ENCODE measurements at regions not wholly inside any gene's neighbourhood (a gene's known extent, or its start where the extent isn't known, plus 50 kb on each side); places are given as distances from the start of the nearest gene placed in this dataset.

DNA sequence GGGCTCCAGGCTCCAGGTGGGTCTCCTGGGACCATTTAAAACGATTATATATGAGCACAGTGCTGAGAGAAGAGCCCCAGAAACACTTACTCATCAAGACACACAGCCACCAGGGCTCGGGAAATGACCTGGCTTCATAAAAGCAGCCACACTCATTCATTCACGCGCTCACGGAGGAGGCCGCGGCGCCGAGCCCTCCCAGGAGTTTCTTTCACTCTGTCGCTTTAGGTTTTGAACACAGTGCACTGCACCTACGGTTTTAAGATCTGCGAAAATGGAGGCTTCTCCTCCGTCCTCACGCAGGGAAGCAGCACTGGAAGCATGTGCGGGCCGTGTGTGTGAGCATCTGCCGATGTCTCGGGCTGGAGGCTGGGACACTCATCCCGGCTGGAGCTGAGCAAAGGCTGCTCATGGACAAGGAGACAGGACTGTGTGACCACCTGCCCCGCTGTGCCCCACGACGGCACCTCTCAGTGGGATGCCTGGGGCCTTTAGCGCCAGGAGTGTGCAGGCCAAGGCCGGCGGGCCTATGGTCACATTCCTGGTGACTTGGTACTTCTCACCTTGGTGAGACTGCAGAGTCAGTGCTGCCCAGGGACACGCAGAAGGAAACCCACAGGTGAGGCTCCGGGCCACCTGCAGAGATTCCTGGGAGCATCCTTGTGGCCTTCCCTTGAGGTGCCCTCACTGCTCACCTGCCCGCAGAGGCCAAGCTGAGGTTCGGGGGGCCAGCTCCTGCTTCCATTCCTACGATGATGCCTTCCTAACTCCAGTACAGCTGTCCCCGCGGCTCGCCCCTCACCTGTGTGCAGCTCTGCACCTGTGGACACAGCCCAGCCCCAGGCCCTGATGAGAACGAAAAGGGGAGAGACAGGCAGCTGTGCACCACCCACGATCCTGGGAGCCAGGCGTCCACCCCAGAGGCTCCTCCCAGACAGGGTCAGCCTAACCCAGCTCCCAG is 872.0 kb downstream of the BRD1 start:
- Histone ChIP-seq H3K9me3 (peaks cover 0 to 3% (median 0%) of the 10 kb centered on the region in 4 donors), H3K4me1 (peaks cover 0 to under 1% (median 0%) of the 10 kb centered on the region in 4 donors), H3K36me3 (no peaks in the 10 kb centered on the region), H3K27me3 (no peaks in the 10 kb centered on the region), H3K4me3 (no peak overlapping the region), H3K27ac (no peak overlapping the region)
- TF ChIP-seq EP300 (IDR thresholded peaks at IDR 0.05) (no peak), POLR2A (IDR thresholded peaks at IDR 0.05) (no peak)
- TF ChIP-seq, protein P1, sequence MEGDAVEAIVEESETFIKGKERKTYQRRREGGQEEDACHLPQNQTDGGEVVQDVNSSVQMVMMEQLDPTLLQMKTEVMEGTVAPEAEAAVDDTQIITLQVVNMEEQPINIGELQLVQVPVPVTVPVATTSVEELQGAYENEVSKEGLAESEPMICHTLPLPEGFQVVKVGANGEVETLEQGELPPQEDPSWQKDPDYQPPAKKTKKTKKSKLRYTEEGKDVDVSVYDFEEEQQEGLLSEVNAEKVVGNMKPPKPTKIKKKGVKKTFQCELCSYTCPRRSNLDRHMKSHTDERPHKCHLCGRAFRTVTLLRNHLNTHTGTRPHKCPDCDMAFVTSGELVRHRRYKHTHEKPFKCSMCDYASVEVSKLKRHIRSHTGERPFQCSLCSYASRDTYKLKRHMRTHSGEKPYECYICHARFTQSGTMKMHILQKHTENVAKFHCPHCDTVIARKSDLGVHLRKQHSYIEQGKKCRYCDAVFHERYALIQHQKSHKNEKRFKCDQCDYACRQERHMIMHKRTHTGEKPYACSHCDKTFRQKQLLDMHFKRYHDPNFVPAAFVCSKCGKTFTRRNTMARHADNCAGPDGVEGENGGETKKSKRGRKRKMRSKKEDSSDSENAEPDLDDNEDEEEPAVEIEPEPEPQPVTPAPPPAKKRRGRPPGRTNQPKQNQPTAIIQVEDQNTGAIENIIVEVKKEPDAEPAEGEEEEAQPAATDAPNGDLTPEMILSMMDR (IDR thresholded peaks at IDR 0.05) = no peak
- WGBS, 2 donors = 81 to 84% methylated on average over 34 to 35 of the region's 36 CpGs
- no peak for DNase-seq (ENCODE audit: low spot score in 2 of 2)

DNA sequence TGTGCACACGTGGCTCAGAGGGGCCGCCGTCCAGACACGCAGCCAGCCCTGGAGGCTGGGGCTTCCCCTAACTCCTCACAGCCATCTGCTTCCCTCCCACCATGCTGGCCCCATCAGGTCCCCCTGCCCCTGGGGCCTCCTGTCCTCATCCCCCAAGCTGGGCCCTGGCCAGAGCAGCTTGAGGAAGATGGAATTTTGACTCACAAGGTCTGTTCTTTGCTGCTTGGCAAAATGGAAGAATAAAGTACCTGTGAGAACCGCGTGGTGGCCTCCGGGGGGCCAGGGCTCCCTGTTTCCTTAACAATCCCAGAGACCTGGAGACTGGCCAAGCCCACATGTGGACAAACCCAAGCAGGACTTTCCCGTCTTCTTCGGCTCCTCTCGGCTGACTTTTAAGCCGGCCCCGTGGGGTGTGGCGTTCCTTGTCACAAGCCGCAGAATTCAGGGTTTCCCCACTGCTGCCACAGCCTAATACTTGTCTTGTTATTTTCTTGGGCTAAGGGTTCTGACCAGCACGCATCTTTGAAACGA is 872.8 kb downstream of the BRD1 start:
- DNase-seq (ENCODE audit: low spot score in 2 of 2) = no peak
- no peak overlapping the region for H3K4me3 ChIP-seq
- no peaks in the 10 kb centered on the region for H3K4me1 ChIP-seq
- TF ChIP-seq POLR2A (IDR thresholded peaks at IDR 0.05) (no peak), EP300 (IDR thresholded peaks at IDR 0.05) (no peak)
- TF ChIP-seq, protein P1 (IDR thresholded peaks at IDR 0.05) = no peak
- H3K27me3 ChIP-seq = no peaks in the 10 kb centered on the region
- no peaks in the 10 kb centered on the region for H3K36me3 ChIP-seq
- H3K9me3 ChIP-seq = peaks cover 0 to 3% (median 0%) of the 10 kb centered on the region in 4 donors
- 42 to 57% methylated on average over 16 of the region's 16 CpGs for WGBS, 2 donors
- H3K27ac ChIP-seq = no peak overlapping the region

DNA sequence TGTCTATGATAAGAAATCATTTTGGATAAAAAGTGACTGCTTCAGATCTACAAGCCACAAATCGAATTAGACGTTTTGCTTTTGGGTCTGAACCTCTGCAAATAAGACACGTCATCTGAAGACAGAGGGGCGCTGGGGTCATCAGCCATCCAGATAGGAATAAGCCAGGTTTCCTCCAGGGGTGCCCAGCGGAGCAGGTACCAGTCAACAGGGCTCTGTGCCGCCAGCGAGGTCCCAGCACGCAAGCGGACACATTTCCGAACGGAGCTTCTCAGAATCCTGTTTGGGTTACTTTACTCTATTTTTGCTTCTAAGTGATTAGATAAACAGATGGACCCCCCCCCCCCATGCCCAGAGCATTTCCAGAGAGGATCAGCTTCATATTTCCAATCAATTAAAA is 873.8 kb downstream of the BRD1 start:
- DNase-seq (ENCODE audit: low spot score in 2 of 2) = no peak
- Histone ChIP-seq H3K36me3 (no peaks in the 10 kb centered on the region), H3K4me3 (no peak overlapping the region), H3K27me3 (no peaks in the 10 kb centered on the region), H3K4me1 (no peaks in the 10 kb centered on the region), H3K9me3 (peaks cover 0 to 3% (median 0%) of the 10 kb centered on the region in 4 donors), H3K27ac (no peak overlapping the region)
- WGBS, 2 donors = 85 to 87% methylated on average over 11 of the region's 11 CpGs
- TF ChIP-seq POLR2A (IDR thresholded peaks at IDR 0.05) = no peak
- TF ChIP-seq, protein P1 (IDR thresholded peaks at IDR 0.05) = no peak
- TF ChIP-seq EP300 (IDR thresholded peaks at IDR 0.05) = no peak

DNA sequence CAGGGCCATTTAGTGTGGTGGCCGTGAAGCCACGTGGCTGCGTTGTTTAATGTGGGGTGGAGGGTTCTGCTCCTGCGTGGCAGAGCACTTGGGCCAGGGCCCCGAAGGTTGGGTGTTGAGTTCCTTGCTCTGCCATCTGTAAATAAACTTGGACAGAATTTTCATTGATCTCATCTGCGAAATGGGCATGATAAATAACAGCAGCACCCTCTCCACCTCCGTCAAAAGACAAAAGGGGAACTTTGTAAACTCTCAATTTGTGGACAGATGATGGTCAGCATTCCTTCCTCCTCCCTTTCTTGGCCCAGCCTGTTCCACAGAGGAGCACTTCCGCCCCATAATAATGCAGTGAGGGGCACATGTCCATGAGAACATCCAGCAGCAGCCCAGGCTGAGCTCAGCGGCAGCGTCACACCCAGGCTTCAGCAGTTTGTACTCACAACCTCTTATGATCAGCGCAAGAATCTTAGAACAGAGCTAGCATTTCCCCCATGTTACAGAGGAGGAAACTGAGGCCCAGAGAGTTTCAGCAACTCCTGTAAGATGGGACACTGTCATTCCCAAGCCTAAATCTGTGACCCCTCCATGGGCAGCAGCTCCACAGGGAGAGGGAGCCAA is 874.5 kb downstream of the BRD1 start:
- 89 to 90% methylated on average over 11 of the region's 11 CpGs for WGBS, 2 donors
- H3K9me3 ChIP-seq = peaks cover 0 to 3% (median 0%) of the 10 kb centered on the region in 4 donors
- H3K36me3 ChIP-seq = no peaks in the 10 kb centered on the region
- H3K27ac ChIP-seq = no peak overlapping the region
- TF ChIP-seq, protein P1 (IDR thresholded peaks at IDR 0.05) = no peak
- TF ChIP-seq EP300 (IDR thresholded peaks at IDR 0.05) = no peak
- H3K4me1 ChIP-seq = no peaks in the 10 kb centered on the region
- H3K4me3 ChIP-seq = no peak overlapping the region
- no peaks in the 10 kb centered on the region for H3K27me3 ChIP-seq
- DNase-seq (ENCODE audit: low spot score in 2 of 2) = no peak

Measured in tibial nerve (tissue), 4 donors.